SJSA1 (cell line): ENCODE measurements at regions not wholly inside any gene's neighbourhood (a gene's known extent, or its start where the extent isn't known, plus 50 kb on each side); places are given as distances from the start of the nearest gene placed in this dataset.

Source experiments
- DNase-seq, 2 experiments: peaks; one replicate each; pipeline ENCODE4 v3.0.0-alpha.2; 2015 to 2020; ENCODE audit warnings: low spot score in 2 of 2, low read depth in 1 of 2
- H3K27ac ChIP-seq: fragments of 250-450 bp; sonication (Bioruptor Pico); 2 replicates; pipeline ENCODE4 v1.5.1; 2020; ENCODE audit warnings: mild to moderate bottlenecking, moderate library complexity
- H3K27me3 ChIP-seq: fragments of 250-450 bp; sonication (Bioruptor Pico); replicated peaks from 2 replicates; pipeline ENCODE4 v1.5.1; 2020; ENCODE audit warnings: mild to moderate bottlenecking, moderate library complexity
- H3K36me3 ChIP-seq: fragments of 250-450 bp; sonication (Bioruptor Pico); 2 replicates; pipeline ENCODE4 v1.5.1; 2020; ENCODE audit warnings: mild to moderate bottlenecking
- H3K4me1 ChIP-seq: fragments of 250-450 bp; sonication (Bioruptor Pico); replicated peaks from 2 replicates; pipeline ENCODE4 v1.6.1; 2021; ENCODE audit warnings: mild to moderate bottlenecking
- H3K4me3 ChIP-seq: fragments of 250-450 bp; sonication (Bioruptor Pico); 2 replicates; pipeline ENCODE4 v1.5.1; 2020; ENCODE audit warnings: mild to moderate bottlenecking
- H3K9me3 ChIP-seq: fragments of 250-450 bp; sonication (Bioruptor Pico); replicated peaks from 2 replicates; pipeline ENCODE4 v1.5.1; 2020; ENCODE audit warnings: mild to moderate bottlenecking

- Histone ChIP-seq H3K27me3 (0 out of 2 replicates have a peak, but pooled peaks cover 2% of the 10 kb centered on the region), H3K4me3 (no peak overlapping the region), H3K36me3 (no peaks in the 10 kb centered on the region), H3K9me3 (no peaks in the 10 kb centered on the region), H3K27ac (no peak overlapping the region), H3K4me1 (no peaks in the 10 kb centered on the region)
- DNase-seq, result peak in 1 of 2 experiments; percentile 22
Observed at GRCh38 chr10:75287697-75288096, 51.9 kb upstream of the COMTD1 start.

- Histone ChIP-seq H3K27ac (no peak overlapping the region), H3K9me3 (no peaks in the 10 kb centered on the region), H3K4me3 (no peak overlapping the region), H3K27me3 (0 out of 2 replicates have a peak, but pooled peaks cover 2% of the 10 kb centered on the region), H3K36me3 (no peaks in the 10 kb centered on the region), H3K4me1 (no peaks in the 10 kb centered on the region)
- peak in 1 of 2 experiments; percentile 25 for DNase-seq
Observed at GRCh38 chr10:75286901-75287300, 51.1 kb upstream of the COMTD1 start.
